Colon (tissue), 2 donors: ENCODE measurements at regions not wholly inside any gene's neighbourhood (a gene's known extent, or its start where the extent isn't known, plus 50 kb on each side); places are given as distances from the start of the nearest gene placed in this dataset.
"Not testable (repeated sequence)": the region's sequence is repeated elsewhere in the genome, so short reads cannot be mapped to it uniquely, and the experiment has no call there.

ENCODE experiments used
- FAIRE-seq: peaks from 2 replicates; lab custom pipeline; 2012; peaks lifted over from hg19 to GRCh38; lab: Jason Lieb, UNC
- donor health status: control.
- donor health status: control.

DNA sequence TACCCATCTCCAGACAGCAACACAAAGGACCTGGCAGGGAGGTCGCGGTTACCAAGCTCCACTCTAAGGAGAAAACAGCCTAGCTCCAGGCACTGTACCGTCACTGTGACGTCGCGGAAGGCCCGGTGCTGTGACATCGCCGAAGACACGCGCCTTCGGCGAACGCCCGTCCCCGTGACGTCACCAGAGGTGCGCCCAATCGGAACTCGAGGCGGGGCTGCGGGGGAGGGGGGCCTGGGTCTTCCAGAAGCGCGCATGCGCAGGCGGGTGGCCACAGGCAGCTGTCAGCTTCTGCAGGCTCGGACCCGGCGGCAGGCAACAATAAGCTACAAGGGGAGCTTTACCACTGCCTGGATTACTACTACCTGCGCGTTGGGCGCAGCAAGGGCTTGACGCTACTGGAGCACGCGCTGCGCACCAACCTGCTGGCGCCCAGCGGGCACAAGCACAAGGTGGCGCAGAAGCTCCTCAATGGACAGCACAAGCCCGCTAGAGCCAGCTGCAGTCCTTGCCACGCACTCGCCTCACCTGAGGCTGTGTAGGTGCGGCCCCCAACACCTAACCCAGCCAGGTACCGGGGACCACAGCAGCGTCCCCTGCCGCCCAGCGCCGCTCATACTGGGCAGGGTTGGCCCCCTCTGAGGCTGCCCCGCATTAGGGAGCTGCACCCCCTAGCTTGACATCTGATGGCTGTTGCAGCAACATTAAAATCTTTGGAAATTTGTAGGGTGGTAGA, 208.4 kb downstream of the TPST1 start:
- no peak for FAIRE-seq

DNA sequence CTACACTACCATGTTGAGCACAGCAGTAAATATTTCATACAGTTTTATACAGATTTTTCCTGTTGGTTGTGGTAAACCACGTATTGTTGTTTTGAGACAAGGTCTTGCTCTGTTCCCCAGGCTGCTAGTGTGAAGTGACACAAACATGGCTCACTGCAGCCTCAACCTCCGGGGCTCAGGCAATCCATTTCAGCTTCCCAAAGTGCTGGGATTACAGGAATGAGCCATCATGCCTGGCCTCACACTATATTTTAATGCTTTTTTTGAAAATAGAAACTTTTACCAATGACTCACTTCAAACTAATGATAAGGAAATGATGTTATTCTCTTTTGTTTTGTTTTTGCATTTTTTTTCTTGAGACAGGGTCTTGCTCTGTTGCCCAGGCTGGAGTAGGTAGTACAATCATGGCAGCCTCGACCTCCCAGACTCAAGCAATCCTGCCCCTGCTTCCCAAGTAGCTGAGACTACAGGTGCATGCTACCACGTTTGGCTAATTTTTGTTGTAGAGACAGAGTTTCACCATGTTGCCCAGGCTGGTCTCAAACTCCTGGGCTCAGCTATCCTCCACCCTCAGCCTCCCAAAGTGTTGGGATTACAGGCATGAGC, 210.6 kb downstream of the TPST1 start:
- no peak for FAIRE-seq

DNA sequence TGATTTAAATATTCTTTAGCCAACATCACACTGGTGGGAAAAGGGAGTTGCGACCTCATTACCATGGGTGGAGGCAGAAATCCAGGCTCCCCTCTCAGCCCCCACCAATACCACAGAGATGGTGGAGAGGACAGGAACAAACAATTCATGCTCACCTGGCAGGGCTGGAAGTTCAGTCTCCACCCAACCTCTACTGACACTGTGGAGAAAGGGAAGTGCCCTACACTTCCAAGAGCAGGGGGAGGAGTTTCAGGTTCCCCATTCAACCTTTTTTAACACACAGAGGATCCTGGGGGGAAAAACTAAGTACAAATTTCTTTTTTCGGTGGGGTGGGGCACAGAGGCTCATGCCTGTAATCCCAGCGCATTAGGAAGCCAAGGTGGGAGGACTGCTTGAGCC, 210.1 kb upstream of the KCTD7 start:
- FAIRE-seq = no peak

DNA sequence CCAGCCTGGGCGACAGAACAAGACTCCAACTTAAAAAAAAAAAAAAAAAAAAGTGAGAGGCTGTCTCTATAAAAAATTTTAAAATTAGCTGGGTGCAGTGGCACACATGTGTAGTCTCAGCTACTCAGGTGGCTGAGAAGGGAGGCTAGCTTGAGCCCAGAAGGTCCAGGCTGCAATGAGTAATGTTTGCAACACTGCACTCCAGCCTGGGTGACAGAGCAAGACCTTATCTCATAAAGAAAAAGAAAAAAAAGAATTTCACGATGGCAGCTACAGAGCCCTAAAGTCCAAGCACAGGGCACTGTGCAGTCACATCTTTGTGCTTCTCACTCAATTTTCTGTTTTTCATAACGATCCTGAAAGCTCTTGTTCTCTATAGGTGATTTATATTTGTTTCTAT, 209.5 kb upstream of the KCTD7 start:
- no peak for FAIRE-seq

DNA sequence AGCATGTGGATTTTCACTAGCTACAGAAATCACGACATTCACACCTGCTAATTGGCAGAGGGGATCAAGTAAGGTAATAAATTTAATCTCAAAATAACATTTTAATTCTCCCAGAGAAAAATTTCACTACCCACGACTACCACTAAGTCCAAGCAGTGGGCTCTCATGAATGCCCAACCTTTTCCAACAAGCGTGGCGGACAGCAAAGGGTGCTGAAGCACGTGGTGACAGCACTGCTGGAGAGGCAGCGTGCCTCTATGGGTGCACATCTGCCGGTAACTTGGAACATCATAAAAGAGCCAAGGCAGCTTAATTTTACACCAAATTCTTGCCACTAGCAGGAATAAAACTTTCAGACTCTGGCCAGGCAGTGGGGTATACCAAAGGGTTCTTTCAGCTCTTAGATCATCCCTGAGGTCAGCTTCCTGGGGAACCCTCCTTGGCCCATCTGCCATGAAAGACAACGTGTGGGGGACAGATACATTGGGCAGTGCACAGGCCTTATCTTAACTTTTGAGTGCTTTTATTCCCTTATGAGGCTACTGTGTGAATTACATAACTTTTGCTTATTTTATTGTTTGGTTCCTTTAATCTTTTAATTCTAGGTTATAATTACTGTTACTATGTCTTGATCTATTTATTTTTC, 206.7 kb upstream of the KCTD7 start:
- FAIRE-seq = no peak

DNA sequence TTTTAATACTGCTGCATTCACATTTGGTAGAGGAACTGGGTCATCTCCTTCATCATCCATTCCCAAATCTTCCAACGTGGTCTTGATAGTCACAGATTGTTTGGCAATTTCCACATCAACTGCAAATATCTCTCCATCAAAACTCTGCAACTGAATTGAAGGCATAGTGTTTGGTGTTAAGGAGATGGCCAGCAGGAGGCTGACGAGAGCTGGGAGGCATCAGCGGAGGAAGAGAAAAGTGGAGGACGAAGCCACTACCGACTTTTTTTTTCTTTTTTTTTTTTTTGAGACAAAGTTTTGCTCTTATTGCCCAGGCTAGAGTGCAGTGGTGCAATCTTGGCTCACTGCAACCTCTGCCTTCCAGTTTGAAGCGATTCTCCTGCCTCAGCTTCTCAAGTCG, 205.0 kb upstream of the KCTD7 start:
- FAIRE-seq = no peak

DNA sequence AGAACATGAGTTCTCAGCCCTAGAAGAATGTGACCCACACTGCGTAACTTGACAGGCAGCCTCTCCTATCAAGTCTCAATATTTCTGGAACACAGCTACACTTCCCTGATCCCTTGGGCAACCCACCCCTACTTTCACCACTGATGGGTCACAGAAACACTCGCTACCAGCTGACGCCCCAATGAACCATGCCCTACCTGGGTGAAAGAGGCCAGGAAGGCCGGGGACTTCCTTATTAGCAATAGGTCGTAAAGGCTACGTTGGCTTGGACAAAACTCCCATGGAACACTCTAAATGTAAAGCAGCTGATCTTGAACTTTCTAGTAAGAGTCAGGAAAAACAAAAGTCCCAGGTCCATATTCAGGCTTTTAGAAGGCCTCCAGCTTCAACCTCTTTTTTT, 202.3 kb upstream of the KCTD7 start:
- no peak for FAIRE-seq

DNA sequence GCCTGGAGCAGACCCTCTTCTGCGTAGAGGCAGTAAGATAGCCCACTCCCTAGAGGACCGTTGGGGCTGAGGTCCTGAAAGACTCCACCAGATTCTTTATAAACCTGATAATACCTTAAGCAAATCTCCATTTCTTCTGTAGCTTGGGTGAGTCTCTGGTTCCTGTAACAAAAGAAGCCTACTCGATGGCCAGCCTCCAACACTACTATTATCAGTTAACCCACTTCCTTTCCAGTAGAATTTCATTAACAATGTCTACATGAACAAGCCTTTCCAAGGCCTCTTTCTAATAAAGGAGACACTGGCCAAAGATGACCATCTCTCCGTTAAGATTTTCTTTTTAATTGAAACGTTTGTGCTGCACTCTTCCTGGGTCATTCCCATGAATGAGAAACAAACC, 201.7 kb upstream of the KCTD7 start:
- FAIRE-seq = no peak

DNA sequence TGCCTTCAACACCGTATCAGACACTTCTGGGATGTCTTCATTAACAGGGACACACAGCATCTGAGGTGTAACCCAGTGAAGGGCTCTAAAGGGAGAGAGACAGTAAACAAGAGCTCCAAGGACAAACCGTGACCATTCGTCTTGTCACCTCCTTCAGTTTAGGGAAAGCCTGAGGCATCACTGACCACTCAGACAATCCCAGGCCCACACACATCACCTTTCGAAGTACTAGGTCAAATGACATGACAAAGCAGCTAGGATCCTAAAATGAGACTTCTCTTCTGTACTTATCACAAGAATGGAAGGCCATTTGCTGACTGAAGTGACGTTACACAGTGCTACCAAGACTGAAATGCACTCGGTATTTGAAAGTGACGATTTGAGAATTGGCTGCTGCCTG, 200.7 kb upstream of the KCTD7 start:
- FAIRE-seq = no peak

DNA sequence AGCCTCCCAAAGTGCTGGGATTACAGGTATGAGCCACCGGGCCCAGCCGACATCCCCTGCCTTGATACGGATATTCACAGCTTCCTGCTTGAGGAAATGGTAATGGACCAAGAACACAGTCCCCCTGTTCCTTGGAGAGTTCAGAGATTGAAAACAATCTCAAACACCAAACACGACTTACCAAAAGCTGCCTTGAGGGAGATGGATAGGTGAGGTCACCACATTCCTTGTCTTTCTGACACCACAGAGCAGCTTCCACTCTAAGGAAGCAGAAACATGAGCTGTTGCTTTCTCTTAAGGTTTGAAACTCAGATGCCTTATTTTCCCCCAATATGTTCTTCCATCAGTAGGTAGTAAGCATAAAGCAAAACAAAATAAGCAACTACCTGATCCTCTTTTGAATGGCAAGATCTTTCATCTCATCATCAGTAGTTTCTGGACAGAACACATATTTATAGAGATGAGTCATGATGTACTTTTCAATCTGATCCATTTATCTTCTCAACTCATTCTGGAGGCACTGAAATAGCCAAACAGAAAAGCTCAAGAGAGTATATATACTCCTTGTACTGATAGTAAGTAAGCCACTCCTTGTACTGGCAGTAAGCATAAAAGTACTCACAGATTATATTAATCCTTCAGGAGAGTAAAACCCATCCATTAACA, 199.1 kb upstream of the KCTD7 start:
- no peak for FAIRE-seq

DNA sequence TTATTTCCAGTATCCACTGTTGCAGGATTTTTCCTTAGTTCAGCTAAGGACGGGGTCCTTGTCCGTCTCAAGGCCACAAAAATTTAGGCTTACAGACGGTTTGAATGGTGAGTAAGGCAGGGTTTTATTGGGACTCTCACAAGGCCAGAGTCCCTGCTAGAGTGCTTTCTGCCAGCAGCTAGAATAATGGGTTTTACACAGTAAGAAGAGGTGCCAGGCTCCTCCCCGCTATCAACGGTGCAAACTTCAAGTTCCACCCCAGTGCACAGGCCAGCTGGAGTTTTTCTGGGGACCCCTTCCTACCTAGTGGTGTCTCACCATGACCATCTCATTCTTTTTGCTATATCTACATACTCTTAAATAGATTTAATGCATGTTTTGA, 198.5 kb upstream of the KCTD7 start:
- no peak for FAIRE-seq

DNA sequence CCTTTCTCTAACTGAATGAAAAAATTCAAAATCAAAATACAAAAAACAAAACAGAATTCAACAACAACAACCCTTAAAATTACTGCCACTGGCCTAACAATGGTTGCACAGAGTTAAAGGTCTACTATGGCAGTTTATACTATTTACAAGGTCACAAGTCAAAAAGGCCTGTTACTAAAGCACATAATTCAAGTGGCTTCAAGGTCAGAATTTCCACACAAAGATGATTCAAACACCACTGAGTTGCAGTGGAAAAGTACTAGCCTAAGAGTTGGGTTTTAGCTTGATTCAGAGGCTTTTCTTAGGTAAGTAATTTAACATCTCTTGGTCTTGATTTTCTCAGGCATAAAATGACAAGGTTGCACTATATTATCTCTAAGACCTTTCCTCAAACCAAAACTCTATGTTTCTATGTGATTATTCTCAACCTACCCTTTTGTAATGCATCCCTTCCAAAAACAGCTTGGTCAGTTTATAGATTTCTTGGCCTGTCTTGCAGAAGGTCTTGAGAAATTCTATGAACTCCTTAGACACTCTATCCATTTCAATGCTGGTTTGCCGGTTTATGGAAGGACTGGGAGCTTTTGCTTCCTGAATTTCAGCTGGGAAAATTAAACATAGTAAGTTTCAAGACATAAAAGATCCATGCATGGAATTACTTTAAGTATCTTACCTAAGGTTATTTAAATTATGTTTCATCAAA, 189.8 kb upstream of the KCTD7 start:
- not testable (repeated sequence) for FAIRE-seq

DNA sequence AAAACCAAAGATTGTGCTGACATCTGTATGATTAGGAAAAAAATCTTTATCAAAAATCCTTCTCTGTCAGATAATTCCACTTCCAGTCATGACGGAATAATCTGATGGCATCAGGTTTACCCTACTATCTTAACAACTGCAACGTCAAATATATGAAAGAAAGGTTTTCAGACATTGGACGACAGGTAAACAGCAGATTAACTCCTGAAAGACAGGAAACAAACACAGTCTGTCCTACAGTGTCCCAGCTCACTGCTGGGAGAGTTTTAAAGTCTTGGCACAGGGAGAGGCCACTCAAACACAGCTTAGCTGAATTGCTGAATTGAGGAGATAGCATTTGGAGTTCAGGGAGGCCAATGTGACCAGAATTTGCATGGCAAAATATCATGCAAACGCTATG, 186.3 kb upstream of the KCTD7 start:
- no peak for FAIRE-seq

DNA sequence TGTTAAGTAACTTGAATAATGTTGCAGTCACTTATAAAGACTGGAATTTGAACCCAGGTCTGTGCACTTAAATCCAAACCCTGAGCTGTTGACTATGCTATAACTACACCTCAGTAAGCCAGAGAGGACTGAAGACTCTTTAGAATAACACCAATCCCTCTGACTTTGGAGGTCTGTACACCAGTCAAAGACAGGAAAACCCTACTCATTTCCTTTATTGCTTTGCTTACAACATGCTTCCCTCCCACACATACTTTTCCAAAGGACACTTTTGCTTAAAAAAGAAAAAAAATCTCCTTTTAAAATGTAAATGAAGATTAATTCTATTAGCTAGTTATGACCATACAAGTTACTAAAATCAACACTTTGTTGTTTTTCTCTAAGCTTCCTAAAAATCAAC, 184.7 kb upstream of the KCTD7 start:
- FAIRE-seq = no peak

DNA sequence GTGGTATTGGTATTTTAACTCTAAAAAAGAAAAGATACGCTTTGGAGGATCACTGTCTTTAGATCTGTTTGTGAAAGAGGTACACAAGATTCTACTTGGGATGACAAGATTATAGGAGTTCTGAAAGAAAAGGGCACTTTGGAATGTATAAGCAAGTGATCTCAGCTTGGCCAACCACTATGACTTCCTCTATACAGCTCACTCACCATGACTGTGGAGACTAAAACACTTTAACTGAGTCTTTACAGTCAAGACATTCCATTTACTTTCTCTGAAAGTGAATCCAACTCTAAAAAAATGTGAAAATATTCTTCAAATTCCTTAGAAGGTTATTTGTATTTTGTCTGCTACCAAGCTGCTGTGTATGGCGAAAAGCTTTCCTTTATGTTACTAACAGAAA, 181.7 kb upstream of the KCTD7 start:
- FAIRE-seq = not testable (repeated sequence)

DNA sequence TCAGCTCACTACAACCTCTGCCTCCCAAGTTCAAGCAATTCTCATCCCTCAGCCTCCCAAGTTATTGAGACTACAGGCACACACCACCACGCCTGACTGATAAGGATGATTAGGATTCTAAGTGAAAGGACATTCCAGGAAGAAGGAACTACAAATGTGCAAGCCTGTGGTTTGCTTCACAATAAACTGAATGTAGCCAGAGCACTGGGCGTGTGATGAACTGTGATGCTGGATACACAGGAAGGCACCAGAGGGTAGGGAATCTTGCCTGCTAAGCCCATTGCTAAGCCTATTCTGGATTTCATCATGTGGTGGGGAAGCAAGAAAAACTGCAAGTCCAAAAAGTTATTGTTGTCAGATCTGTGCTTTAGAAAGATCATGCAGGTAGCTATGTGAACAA, 177.9 kb upstream of the KCTD7 start:
- FAIRE-seq = not testable (repeated sequence)

DNA sequence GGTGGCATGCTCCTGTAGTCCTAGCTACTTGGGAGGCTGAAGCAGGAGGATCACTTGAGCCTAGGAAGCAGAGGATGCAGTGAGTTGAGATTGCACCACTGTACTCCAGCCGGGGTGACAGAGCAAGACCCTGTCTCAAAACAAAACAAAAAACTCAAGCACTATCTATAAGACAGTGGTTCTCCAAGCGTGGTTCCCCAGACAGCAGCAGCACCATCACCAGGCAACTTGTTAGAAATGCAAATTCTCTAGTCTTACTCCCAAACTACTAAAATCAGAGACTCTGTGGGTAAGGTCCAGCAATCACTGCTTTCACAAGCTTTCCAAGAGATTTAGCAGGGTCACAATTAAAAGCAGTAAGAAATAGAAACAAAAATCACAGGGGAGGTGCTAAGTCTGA, 177.0 kb upstream of the KCTD7 start:
- not testable (repeated sequence) for FAIRE-seq

DNA sequence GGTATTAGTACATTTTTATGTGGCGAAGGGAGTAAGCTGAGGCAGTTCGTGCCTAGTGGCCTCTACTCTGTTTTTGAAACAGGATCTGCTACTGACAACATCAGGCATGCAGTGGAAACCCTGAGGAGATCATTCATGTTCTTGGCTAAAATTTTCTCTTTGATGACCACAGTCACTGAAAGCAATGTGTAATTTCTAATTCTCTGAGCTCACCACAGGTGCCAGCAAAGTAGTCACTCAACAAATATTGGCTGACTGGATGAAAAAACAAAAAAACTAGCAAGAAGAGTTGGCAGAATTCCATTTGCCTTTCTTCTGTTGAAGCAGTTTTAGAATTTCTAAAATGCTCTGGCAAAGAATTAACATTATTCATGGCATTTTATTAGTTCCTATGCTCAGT, 176.5 kb upstream of the KCTD7 start:
- FAIRE-seq = no peak

DNA sequence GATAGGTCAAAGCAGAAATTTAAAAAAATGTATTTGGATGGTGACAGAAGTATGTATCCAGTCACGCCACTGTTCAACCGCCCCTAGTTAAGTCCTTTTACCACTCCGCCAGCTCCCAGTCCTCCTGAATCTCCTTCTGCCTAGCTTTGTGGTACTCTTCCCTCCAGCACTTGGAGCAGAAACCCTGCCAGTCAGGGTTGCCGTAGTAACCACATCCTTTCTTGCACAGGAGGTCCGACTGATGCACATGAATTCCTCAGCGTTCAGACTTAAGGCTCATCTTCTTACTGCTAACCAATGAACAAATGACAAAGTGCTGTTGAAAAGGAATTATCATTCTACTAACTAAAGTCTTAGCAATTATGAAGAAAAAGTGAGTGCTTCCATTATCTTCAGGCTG, 175.3 kb upstream of the KCTD7 start:
- FAIRE-seq = no peak

DNA sequence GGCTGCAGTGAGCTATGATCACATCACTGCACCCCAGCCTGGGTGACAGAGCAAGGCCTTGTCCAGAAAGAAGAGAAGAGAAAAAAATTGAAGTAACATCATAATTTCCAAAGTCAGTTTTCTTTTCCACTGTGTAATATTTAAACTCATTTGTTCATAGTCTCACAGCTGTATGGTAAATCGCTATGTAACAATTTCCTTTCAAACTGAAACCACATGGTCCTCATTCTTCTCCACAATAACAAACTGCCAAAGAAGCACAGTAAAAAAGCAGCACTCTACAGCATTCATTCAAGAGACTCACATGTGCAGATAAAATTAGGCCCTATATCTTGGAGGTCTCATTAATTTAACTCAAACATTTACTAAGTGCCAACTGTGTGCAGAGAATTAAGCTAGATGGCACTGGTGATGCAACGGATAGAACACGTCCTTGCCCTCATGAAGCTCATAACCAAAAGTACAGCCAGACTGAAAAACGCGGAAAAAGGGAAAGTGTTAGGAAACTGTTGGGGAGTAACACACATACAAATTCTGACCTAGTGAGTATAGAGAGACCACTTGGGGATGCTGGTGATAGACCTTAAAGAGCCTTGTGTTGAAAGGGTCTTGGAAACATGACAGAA, 174.0 kb upstream of the KCTD7 start:
- FAIRE-seq = no peak

DNA sequence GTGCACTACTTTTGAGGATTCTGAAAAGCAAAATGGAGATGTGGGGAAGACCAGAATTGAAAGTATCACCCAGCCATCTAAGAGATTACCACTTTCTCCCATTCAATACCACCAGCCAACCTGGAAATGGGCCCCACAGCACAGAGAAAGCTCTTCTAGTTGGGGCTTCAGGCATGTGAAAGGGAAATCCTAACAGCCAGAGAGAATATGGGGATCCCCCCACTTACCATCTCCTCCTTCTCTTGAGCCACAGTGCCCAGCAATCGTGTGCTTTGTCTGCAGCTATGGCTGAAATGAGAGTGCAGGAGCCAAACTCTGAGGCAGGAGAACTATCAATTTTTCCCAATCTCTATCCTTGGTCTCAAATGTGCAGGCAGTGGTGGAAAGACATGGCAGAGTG, 173.2 kb upstream of the KCTD7 start:
- not testable (repeated sequence) for FAIRE-seq

DNA sequence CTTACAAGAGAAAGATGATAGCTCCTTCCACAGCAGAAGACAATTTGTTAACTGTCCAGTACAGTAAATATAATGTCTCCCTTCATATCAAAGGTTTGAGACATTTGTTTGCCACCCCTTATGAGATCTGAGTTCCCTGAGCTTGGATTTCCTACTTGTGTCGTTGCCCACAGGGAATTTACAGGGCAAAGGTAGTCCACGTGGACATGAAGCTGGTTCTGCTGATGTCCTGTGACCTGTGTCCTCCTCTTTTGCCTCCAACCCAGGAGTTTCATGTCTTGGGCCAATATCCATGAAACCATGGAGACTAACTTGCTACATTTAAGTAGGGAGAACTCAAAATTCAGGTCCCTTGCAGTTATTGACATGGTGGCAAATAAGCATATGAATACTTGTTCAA, 172.2 kb upstream of the KCTD7 start:
- not testable (repeated sequence) for FAIRE-seq
